IMR-90 (cell line): ENCODE measurements at regions not wholly inside any gene's neighbourhood (a gene's known extent, or its start where the extent isn't known, plus 50 kb on each side); places are given as distances from the start of the nearest gene placed in this dataset.

ENCODE experiments used
- ATAC-seq: fragments of 200-7000 bp; cut with Tn5 transposase; 2 replicates; pipeline ENCODE4 v1.9.1; 2020; ENCODE audit warnings: low read depth, mild to moderate bottlenecking, moderate library complexity
- BruUV-seq: library from RNA; stranded (reverse); fragments of 400-500 nt; replicated peaks from 2 replicates; lab custom pipeline; 2021; lab: Mats Ljungman, UMichigan
- CTCF ChIA-PET: fragments of 300-600 bp; formaldehyde crosslinking; extraction: SDS; loops from one replicate; lab custom pipeline; 2021; ENCODE audit warnings: antibody characterized with exemption; lab: Yijun Ruan, JAX
- POLR2A ChIA-PET: fragments of 300-600 bp; sonication (Branson Sonifier 250); formaldehyde crosslinking; loops from one replicate; lab custom pipeline; 2022; ENCODE audit warnings: antibody characterized with exemption; ENCODE audit not compliant: unreplicated experiment; lab: Charles Lee
- DNase-seq: peaks from one replicate; pipeline ENCODE4 v3.0.0; 2013
- H2AFZ ChIP-seq: replicated peaks from 2 replicates; pipeline ENCODE3; 2013; ENCODE audit warnings: low read length, mild to moderate bottlenecking; ENCODE audit not compliant: poor library complexity
- H2AK5ac ChIP-seq: 2 replicates; pipeline ENCODE4 v1.6.1; 2013; ENCODE audit warnings: low read depth, low read length, inconsistent platforms
- H2AK9ac ChIP-seq: replicated peaks from 2 replicates; pipeline ENCODE3; 2013; ENCODE audit warnings: mild to moderate bottlenecking, low read depth, low read length, moderate library complexity; ENCODE audit not compliant: poor library complexity
- H2BK120ac ChIP-seq: 2 replicates; pipeline ENCODE4 v1.6.1; 2013; ENCODE audit warnings: low read depth, low read length, inconsistent platforms
- H2BK15ac ChIP-seq: 3 replicates; pipeline ENCODE4 v1.6.1; 2013; ENCODE audit warnings: low read depth, low read length, inconsistent platforms
- H2BK20ac ChIP-seq: 2 replicates; pipeline ENCODE4 v1.6.1; 2013; ENCODE audit warnings: low read depth, mild to moderate bottlenecking, inconsistent platforms, low read length, moderate library complexity
- H2BK5ac ChIP-seq: 2 replicates; pipeline ENCODE4 v1.6.1; 2013; ENCODE audit warnings: mild to moderate bottlenecking, low read depth, low read length, inconsistent platforms; ENCODE audit not compliant: poor library complexity, severe bottlenecking
- H3K14ac ChIP-seq: replicated peaks from 2 replicates; pipeline ENCODE4 v1.6.1; 2013; ENCODE audit warnings: low read depth, low read length, inconsistent platforms
- H3K18ac ChIP-seq: 2 replicates; pipeline ENCODE4 v1.6.1; 2013; ENCODE audit warnings: low read depth, low read length, control low read depth
- H3K23ac ChIP-seq: 2 replicates; pipeline ENCODE4 v1.6.1; 2013; ENCODE audit warnings: low read depth, low read length, inconsistent platforms
- H3K27ac ChIP-seq: 2 replicates; pipeline ENCODE4 v1.5.1; 2013; ENCODE audit warnings: mild to moderate bottlenecking, control low read depth, low read length; ENCODE audit not compliant: insufficient read depth
- H3K27me3 ChIP-seq: 2 replicates; pipeline ENCODE4 v1.6.1; 2013; ENCODE audit warnings: low read length; ENCODE audit not compliant: control insufficient read depth, insufficient read depth
- H3K36me3 ChIP-seq: 2 replicates; pipeline ENCODE4 v1.6.1; 2013; ENCODE audit warnings: low read length, mixed read lengths; ENCODE audit not compliant: control insufficient read depth, insufficient read depth
- H3K4ac ChIP-seq: 2 replicates; pipeline ENCODE4 v1.6.1; 2013; ENCODE audit warnings: low read depth, low read length, inconsistent platforms
- H3K4me1 ChIP-seq: 2 replicates; pipeline ENCODE4 v1.6.1; 2013; ENCODE audit warnings: low read length, mixed read lengths; ENCODE audit not compliant: control insufficient read depth, insufficient read depth
- H3K4me2 ChIP-seq: 2 replicates; pipeline ENCODE4 v1.6.1; 2013; ENCODE audit warnings: low read depth, mild to moderate bottlenecking, control low read depth, low read length, moderate library complexity
- H3K4me3 ChIP-seq: 2 replicates; pipeline ENCODE4 v1.5.1; 2013; ENCODE audit warnings: low read depth, mild to moderate bottlenecking, control low read depth, low read length, moderate library complexity; ENCODE audit not compliant: insufficient read depth
- H3K56ac ChIP-seq: 2 replicates; pipeline ENCODE4 v1.6.1; 2013; ENCODE audit warnings: low read length, inconsistent platforms; ENCODE audit not compliant: insufficient read depth; ENCODE audit errors: extremely low read depth
- H3K79me1 ChIP-seq, 2 experiments: 2 replicates each; pipeline ENCODE4 v1.6.1; 2013; ENCODE audit warnings: low read length in 2 of 2, inconsistent platforms in 1 of 2, low read depth in 1 of 2
- H3K9ac ChIP-seq: 2 replicates; pipeline ENCODE4 v1.6.1; 2013; ENCODE audit warnings: low read depth, low read length, control low read depth
- H3K9me1 ChIP-seq: 2 replicates; pipeline ENCODE4 v1.6.1; 2013; ENCODE audit warnings: low read length, inconsistent platforms; ENCODE audit not compliant: insufficient read depth
- H3K9me3 ChIP-seq: 2 replicates; pipeline ENCODE4 v1.6.1; 2013; ENCODE audit warnings: low read length; ENCODE audit not compliant: control insufficient read depth, insufficient read depth
- H4K20me1 ChIP-seq: 2 replicates; pipeline ENCODE4 v1.6.1; 2013; ENCODE audit warnings: low read length, inconsistent platforms; ENCODE audit not compliant: insufficient read depth
- H4K5ac ChIP-seq: 2 replicates; pipeline ENCODE4 v1.6.1; 2013; ENCODE audit warnings: mild to moderate bottlenecking, low read depth, low read length, control low read depth
- H4K8ac ChIP-seq, 2 experiments: 2 replicates each; pipeline ENCODE4 v1.6.1; 2013; ENCODE audit warnings: low read depth in 2 of 2, low read length in 2 of 2, control low read depth in 1 of 2, inconsistent platforms in 1 of 2
- H4K91ac ChIP-seq: 2 replicates; pipeline ENCODE4 v1.6.1; 2013; ENCODE audit warnings: low read depth, low read length, inconsistent platforms; ENCODE audit not compliant: insufficient read depth
- BHLHE40 ChIP-seq: fragments of 150-350 bp; IDR thresholded peaks from 2 replicates; pipeline ENCODE4 v1.6.1; 2016; ENCODE audit warnings: mild to moderate bottlenecking, low read depth, low read length
- CEBPB ChIP-seq: IDR thresholded peaks from 2 replicates; pipeline ENCODE4 v1.6.1; 2012; ENCODE audit warnings: low read depth, low read length, improper control_type of control experiment
- CHD1 ChIP-seq: IDR thresholded peaks from 2 replicates; pipeline ENCODE4 v1.6.1; 2012; ENCODE audit warnings: low read depth, low read length, improper control_type of control experiment
- CTCF ChIP-seq: conservative IDR thresholded peaks from 2 replicates; pipeline ENCODE4 v1.5.1; 2012; ENCODE audit warnings: mild to moderate bottlenecking, low read depth, low read length, improper control_type of control experiment
- ELK1 ChIP-seq: fragments of 150-350 bp; IDR thresholded peaks from 2 replicates; pipeline ENCODE4 v1.6.1; 2016; ENCODE audit warnings: low read depth, mild to moderate bottlenecking, low read length, moderate library complexity, borderline replicate concordance
- MAFK ChIP-seq: IDR thresholded peaks from 2 replicates; pipeline ENCODE4 v1.6.1; 2012; ENCODE audit warnings: low read depth, low read length, improper control_type of control experiment
- MXI1 ChIP-seq: IDR thresholded peaks from 2 replicates; pipeline ENCODE4 v1.6.1; 2012; ENCODE audit warnings: low read depth, mild to moderate bottlenecking, low read length, moderate library complexity, borderline replicate concordance
- NFE2L2 ChIP-seq: fragments of 150-350 bp; IDR thresholded peaks from 2 replicates; pipeline ENCODE4 v1.6.1; 2016; ENCODE audit warnings: low read depth, mild to moderate bottlenecking, low read length
- POLR2A ChIP-seq: IDR thresholded peaks from 2 replicates; pipeline ENCODE4 v1.6.1; 2012; ENCODE audit warnings: mild to moderate bottlenecking, low read depth, low read length
- RAD21 ChIP-seq: IDR thresholded peaks from 2 replicates; pipeline ENCODE4 v1.6.1; 2012; ENCODE audit warnings: low read length, improper control_type of control experiment
- RCOR1 ChIP-seq: IDR thresholded peaks from 2 replicates; pipeline ENCODE4 v1.6.1; 2012; ENCODE audit warnings: mild to moderate bottlenecking, low read length, improper control_type of control experiment; ENCODE audit not compliant: insufficient replicate concordance
- RFX5 ChIP-seq: IDR thresholded peaks from 2 replicates; pipeline ENCODE4 v1.8.0; 2012; ENCODE audit warnings: low read depth, mild to moderate bottlenecking, low read length, moderate library complexity
- SMC3 ChIP-seq: fragments of 150-350 bp; IDR thresholded peaks from 2 replicates; pipeline ENCODE4 v1.6.1; 2016; ENCODE audit warnings: low read depth, mild to moderate bottlenecking, antibody characterized with exemption, low read length, moderate library complexity
- USF2 ChIP-seq: fragments of 150-350 bp; IDR thresholded peaks from 2 replicates; pipeline ENCODE4 v1.6.1; 2017; ENCODE audit warnings: mild to moderate bottlenecking, antibody characterized with exemption, low read length, low read depth
- WGBS, 2 experiments: methylation state at CpG; one replicate each; pipeline versions ENCODE4 v1.1.5 to v1.1.7; 2013; ENCODE audit warnings: missing lambda C conversion rate in 2 of 2; ENCODE audit not compliant: insufficient read length in 1 of 2; ENCODE audit errors: extremely low coverage in 2 of 2; 5-methylcytosine and 5-hydroxymethylcytosine counted together
- dilution Hi-C: fragments of 300-500 bp; cut with HindIII; formaldehyde crosslinking; loops from one replicate; pipeline ENCODE4 v1.14.3; 2018; ENCODE audit warnings: low sequenced_read_pairs; ENCODE audit not compliant: unreplicated experiment
- in situ Hi-C: fragments of 300-500 bp; cut with MboI; formaldehyde crosslinking; loops from 3 replicates; pipeline ENCODE4 v1.14.3; 2019; ENCODE audit warnings: low sequenced_read_pairs, inconsistent platforms, mixed read lengths
- intact Hi-C: fragments of 100-400 bp; cut with micrococcal nuclease; formaldehyde crosslinking; loops from 2 replicates; pipeline ENCODE4 v1.10.0; 2022

DNA sequence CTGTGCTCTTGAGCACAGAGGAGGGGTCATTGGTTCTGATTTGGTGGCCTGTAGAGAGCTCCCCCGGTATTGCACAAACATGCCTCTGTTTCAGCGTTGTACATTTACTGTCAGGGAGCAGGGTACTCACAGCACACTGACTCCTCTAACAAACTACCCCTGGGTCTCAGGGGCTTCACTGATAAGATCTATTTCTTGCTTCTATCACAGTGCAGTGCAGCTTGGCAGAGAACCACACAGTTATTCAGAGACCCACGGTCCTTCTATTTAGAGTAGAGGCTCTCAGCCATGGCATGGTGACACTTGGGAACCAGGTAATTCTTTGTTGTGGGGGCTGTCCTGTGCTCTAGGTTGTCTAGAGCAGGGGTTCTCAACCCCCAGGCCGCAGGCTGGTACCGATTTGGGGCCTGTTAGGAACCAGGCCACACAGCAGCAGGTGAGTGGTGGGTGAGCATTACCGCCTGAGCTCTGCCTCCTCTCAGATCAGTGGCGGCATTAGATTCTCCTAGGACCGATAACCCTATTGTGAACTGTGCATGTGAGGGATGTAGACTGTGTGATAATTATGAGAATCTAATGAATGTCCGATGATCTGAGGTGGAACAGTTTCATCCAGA, 133.4 kb upstream of the MYCN start:
- in situ Hi-C loops, result no loop called here
- Histone ChIP-seq H2BK5ac (no peak overlapping the region), H3K27ac (no peak overlapping the region), H2AFZ (no peak overlapping the region), H3K18ac (no peak overlapping the region), H3K9me1 (no peaks in the 10 kb centered on the region), H4K5ac (no peak overlapping the region), H3K36me3 (no peaks in the 10 kb centered on the region), H3K4me2 (no peak overlapping the region), H3K27me3 (no peaks in the 10 kb centered on the region), H3K4me3 (no peak overlapping the region), H2BK120ac (no peak overlapping the region), H3K4me1 (no peaks in the 10 kb centered on the region), H3K14ac (no peak overlapping the region), H3K9me3 (peaks cover 41% of the 10 kb centered on the region), H3K4ac (no peak overlapping the region), H4K20me1 (no peaks in the 10 kb centered on the region), H3K23ac (no peak overlapping the region), H2BK20ac (no peak overlapping the region), H2AK9ac (no peak overlapping the region), H2BK15ac (no peak overlapping the region), H3K79me1 (no peaks in the 10 kb centered on the region), H2AK5ac (no peak overlapping the region), H4K8ac (no peak overlapping the region), H3K9ac (no peak overlapping the region), H3K56ac (no peak overlapping the region), H4K91ac (no peak overlapping the region)
- dilution Hi-C loops, result no loop called here
- POLR2A ChIA-PET, result no interaction called here
- no TSS peak for BruUV-seq
- CTCF ChIA-PET, result no interaction called here
- ATAC-seq (no peak), DNase-seq (no peak)
- intact Hi-C loops, result no loop called here
- no CpG with 5 or more reads among the region's 9 CpGs for WGBS, 2 experiments
- TF ChIP-seq CTCF (no peak), RAD21 (no peak), RCOR1 (no peak), ELK1 (no peak), SMC3 (no peak), CEBPB (no peak), BHLHE40 (no peak), USF2 (no peak), MAFK (no peak), CHD1 (no peak), NFE2L2 (no peak), MXI1 (no peak), RFX5 (no peak), POLR2A (no peak)
